Hindlimb muscle (tissue), 1 donor: ENCODE measurements at regions not wholly inside any gene's neighbourhood (a gene's known extent, or its start where the extent isn't known, plus 50 kb on each side); places are given as distances from the start of the nearest gene placed in this dataset.
"Not testable (repeated sequence)": the region's sequence is repeated elsewhere in the genome, so short reads cannot be mapped to it uniquely, and the experiment has no call there.

Experiments
- DNase-seq: peaks from one replicate; pipeline ENCODE4 v3.0.0-alpha.2; 2013

DNA sequence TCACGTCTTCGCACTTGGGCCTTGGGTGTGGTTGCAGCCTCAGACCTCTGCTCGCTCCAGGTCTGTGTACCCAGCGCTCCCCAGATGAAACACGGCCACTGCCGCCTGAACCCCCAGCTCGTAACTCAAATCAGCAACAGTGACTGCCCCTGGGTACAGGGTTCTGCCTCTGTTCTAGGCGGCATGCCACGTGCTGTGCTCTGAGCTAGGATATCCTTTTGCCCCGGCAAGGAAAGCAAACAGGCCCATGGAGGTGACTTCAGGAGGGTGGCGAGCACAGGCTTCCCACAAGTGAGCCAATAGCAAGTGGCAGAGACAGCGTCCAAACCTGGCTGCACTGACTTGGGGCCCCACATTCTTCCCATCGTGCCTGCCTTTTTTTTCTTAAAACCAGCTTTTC, 96.3 kb upstream of the PZP start:
- DNase-seq: not testable (repeated sequence)

- DNase-seq: not testable (repeated sequence)
These were observed 87.7 kb upstream of the PZP start for GRCh38 chr12:9295872-9296271.

DNA sequence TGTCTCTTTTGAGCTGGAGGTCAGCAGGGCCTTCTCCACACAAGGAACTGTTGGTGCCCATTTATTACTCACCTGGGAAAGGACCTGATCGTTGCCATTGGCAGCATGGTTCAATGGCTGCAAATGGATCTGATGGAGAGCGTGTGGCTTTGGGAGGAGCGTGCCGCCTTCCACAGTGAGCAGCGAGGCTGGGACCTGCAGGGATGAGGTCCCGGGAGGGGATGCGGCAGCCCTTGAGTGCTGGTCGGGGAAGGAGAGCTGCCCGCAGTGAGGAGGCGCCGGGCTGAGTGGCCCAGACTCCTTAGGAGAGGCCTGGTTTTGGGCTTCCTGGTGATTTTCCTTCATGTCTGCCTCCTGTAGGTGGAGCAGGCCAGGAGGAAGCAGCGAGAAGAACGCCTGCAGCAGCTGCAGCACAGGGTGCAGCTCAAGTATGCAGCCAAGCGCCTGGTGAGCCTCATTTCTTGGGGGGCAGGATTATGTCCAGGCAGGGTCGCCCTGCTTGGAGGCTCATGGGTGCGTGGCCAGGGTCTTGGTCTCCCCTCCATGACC, 86.0 kb upstream of the PZP start:
- not testable (repeated sequence) for DNase-seq

GRCh38 chr12:9293391-9293790, 85.2 kb upstream of the PZP start:
- not testable (repeated sequence) for DNase-seq

DNA sequence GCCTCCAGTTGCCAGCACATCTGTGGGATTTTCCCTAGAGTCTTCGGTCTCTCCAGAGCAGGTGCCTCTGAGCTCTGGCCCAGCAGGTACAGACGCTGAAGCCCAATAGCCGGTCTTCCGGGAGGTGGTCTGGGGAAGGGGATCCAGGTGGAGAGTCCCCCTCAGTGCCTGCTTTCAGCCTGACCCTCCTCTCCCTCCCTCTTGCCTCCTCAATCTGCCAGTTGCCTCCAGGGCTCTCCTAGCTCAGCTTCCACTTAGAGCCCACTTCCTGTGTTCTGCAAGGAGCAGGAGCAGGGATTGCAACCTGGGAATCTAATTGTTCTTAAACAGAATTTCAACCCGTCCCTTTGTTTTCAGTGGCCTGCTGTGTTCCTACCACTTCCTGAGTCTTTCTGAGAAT, 81.8 kb upstream of the PZP start:
- not testable (repeated sequence) for DNase-seq

GRCh38 chr12:9284724-9285123, 76.5 kb upstream of the PZP start:
- DNase-seq: not testable (repeated sequence)

DNA sequence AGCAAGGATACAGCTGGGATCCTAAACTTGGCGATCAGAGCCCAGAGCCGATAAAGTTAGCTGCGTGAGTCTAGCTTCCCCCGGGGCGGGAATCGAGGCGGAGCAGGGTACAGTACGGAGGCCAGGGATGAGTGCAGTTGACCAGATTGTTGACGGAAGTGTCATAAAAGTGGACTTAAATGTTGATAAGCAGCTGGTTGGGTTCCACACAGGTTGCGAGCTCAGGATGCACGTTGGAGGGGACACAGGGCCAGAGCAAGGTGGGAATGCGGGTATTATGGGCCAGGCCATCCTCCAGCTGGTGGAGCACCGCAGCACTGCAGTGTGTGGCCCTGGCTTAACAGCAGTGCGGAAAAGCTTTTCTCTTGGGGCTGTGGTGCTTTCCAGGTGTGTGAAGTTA, 76.0 kb upstream of the PZP start:
- DNase-seq: not testable (repeated sequence)

- peak; percentile 77 for DNase-seq
These were observed 75.3 kb upstream of the PZP start for GRCh38 chr12:9283346-9284095.

GRCh38 chr12:9276990-9277389, 68.8 kb upstream of the PZP start:
- no peak for DNase-seq

GRCh38 chr12:9273276-9273675, 65.1 kb upstream of the PZP start:
- DNase-seq: no peak

- no peak for DNase-seq
These were observed 63.7 kb upstream of the PZP start for GRCh38 chr12:9271875-9272274.

DNA sequence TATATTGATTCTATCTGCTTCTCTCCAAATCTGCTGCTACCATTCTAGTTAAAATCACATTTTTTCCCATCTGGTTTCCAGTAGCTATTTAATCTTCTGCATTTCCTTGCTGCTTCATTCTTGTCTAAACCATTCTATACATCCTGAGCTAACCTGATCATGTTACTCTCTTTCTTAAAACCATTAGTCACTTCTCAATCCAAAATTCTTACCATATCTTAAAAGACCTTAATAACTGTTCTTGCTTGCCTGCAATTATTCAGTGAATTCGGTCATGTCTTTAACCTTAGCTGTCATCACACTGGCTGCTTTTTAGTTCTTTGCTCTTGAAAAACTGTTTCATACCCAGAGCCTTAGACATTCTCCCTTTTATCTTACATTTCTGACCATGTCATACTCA, 56.4 kb upstream of the PZP start:
- no peak for DNase-seq

DNA sequence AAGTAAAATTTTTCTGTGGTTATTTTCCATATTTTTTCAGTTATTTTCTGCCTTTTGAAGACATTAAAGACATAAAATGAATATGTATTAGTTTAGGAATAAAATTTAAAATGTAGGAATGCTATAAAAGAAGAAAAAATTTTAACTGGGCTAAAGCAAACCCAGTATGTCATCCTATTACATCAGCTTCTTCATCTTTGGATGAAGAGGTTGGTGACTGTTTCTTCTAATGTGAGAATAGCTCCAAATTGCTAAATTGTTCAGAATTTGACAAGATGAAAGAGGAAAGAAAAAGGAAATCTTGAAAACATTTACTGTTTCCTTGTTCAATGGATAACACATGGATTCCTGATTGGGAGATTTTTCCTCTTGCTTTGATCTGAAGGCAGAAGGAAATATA, 52.7 kb upstream of the PZP start:
- no peak for DNase-seq

- no peak for DNase-seq
These were observed 50.5 kb upstream of the PZP start for GRCh38 chr12:9258676-9259075.
